A172 (cell line): ENCODE measurements at regions not wholly inside any gene's neighbourhood (a gene's known extent, or its start where the extent isn't known, plus 50 kb on each side); places are given as distances from the start of the nearest gene placed in this dataset.
"Not testable (repeated sequence)": the region's sequence is repeated elsewhere in the genome, so short reads cannot be mapped to it uniquely, and the experiment has no call there.

ENCODE experiments used
- DNase-seq: peaks from one replicate; pipeline ENCODE4 v3.0.0-alpha.2; 2015; ENCODE audit warnings: low spot score

DNA sequence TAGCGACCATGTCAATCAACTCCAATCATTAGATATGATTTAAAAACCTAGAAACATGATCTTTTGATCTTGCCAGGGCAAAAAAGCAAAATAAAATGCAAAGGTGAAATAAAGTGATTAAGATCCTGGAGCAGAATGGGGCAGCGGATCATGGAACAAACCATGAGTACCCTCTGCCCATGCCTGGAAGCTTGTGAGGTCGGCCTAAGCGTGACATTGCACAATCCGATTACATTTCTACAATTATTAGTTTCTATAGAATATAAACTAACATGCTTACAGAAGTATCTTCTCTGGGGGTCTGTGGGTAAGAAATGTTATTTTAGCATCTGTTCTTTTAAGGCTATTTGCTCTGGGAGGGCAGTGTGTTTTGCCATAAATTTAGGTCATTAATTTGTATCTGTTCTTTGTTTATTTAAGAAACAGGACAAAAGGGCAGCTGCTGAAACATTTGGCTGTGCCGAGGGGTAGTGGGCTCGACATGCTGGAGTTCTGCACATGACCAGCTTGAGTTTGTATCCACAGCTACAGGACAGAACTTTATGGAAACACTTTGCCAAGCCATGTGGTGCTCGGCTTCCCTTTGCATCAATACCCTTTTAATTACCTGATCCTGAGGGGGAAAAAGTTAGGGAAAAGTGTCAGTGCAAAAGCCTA lies 55.9 kb downstream of the ZBTB18 start:
- no peak for DNase-seq

DNA sequence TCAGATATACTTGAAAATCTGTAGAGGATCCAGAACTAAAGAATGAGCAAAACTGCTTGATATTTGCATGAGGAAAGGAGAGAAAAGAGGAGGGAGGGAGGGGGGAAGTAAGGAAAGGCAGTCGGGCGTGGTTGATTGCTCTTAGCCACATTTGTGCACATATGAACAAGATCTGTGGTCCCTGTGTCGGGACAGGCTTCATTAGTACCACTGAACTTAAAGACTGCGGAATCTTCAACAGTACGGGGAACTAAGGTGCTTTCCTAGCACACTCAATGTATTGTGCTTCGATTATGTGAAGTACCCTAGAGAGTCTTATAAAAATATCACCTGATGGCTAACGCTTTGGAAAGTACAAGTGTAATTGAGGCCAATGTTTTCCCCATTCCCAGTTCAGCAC lies 59.9 kb downstream of the ZBTB18 start:
- no peak for DNase-seq

DNA sequence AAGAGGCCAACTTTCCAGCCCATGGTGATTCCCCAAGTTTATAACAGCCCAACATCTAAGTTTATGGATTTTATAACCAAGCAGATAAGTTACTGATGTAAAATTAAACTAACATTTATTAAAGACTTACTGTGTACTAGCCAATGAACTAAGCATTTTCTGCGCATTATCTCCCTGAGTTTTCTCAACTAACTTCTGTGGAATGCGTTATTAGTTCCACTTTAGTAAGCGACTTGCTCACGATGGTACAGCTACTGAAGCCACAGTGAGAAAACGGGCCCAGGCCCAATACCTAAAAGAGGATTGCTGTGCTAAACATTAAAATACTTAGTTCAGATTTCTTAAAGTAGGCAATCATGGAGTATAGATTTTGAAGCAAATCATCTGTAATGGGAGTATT lies 61.0 kb downstream of the ZBTB18 start:
- no peak for DNase-seq

DNA sequence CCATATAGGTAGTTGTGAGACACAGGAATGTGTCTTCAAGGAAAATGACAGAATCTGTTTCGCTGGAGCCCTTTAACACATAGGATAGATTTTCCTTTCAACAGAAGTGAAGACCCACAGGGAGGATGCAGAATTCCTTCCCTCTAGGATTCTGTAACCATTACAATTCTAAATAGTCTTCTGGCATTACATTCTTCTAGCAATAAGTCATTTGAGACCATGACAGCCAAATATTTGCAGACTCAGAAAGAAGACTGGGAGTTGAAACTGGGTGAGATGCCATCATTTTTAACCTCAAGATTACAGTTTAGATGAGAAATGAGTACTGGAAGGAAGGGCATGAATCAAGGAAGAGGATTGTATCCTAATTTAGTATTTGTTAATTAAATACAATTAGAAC lies 61.6 kb downstream of the ZBTB18 start:
- DNase-seq = peak; percentile 88

DNA sequence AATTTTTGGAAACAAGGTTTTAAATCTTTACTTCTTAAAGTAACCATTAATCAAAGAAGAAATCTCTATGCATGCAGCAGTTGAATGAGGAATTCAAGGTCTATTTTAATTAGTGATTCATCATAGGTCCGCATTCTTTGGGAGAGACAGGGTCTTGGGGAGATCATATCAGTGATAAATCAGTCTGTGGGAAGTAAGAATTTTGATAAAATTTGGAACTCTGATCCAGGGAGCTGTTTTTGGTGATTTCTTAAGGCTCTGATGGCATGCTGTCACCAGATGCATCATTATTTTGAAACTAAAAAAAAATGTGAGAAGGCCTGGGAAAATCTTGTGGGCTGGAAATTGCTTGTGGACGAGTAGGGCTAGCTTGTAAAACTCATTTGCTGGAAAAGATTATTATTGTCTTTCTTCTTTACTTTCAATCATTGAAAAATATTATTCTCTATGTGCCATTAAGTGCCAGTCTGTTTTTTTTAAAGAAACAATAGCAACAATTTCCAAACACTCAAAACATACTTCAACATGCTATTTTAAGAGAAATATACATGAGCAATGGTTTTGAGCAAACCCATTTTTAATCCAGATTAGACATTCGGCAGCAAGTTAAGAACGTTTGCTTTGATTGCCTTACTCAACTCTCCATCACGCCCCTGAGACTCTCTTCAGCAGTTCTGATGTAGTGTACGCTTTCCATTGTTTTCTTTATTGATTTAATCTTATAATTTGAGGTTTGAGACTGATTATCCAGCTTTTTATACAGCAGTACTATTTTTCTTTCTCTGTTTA lies 62.6 kb downstream of the ZBTB18 start:
- DNase-seq = peak; percentile 96

DNA sequence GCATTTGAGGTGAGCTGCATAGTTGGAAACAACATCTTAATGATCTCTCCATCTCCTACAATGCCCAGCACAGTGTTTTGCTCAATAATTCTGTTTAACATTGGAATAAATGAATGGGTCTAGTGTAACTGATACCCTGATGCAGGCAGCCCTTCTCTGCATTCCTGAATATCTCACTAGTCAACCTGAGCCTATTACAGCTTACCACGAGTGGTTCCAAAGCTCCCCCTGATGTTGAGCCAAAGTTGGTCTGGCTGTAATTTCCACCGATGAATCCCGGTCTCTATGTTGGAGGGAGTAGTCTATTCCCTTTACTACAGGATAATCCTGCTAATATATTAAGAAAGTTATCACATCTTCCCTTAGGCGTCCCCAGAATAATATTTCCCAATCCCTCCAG lies 63.8 kb downstream of the ZBTB18 start:
- no peak for DNase-seq

DNA sequence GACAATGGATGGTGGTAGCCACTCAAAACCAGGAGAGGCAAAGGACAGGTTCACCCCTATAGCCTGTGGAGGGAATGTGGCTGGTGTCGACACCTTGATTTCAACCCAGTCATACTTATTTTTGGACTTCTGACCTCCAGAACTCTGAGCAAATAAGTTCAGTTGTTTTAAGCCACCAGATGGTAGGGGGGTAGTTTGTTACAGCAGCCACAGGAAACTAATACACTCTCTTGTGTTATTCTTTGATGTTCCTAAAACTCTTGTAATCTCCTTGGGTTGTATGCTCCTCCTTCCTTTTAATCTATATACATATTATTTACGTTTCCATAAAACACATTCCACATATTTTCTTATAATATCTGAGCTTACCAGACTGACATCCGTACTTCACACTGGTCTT lies 65.9 kb downstream of the ZBTB18 start:
- no peak for DNase-seq

DNA sequence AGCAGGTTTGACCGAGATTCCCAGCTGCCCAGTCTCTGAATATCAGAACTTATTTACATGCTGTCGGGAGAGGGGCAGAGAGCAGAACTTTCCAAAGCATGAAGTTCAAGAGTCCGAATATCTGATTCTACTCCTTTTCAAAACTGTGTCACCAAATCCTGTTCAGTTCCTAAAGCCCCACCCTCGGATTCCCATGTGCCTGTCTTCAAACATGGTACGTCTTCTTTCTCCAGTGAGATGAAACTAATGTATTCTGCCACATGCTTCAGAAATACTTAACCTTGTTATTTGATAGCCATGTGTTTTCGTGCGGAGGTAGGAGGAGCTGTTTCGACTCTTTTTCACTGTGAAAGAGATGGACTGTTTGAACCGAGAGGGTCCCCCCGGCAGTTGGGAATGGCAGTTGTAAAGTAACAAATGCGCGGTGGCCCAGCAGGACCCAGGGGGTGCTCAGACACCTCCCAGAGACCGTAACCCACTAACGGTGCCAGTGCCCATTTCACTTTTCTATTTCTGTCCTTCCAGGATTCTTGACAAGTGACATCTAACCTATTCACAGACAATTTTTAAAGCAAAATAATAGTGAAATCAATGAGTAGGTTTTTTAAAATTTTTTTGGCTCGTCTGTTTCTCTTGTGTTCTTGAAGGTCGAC lies 67.2 kb downstream of the ZBTB18 start:
- DNase-seq = no peak

DNA sequence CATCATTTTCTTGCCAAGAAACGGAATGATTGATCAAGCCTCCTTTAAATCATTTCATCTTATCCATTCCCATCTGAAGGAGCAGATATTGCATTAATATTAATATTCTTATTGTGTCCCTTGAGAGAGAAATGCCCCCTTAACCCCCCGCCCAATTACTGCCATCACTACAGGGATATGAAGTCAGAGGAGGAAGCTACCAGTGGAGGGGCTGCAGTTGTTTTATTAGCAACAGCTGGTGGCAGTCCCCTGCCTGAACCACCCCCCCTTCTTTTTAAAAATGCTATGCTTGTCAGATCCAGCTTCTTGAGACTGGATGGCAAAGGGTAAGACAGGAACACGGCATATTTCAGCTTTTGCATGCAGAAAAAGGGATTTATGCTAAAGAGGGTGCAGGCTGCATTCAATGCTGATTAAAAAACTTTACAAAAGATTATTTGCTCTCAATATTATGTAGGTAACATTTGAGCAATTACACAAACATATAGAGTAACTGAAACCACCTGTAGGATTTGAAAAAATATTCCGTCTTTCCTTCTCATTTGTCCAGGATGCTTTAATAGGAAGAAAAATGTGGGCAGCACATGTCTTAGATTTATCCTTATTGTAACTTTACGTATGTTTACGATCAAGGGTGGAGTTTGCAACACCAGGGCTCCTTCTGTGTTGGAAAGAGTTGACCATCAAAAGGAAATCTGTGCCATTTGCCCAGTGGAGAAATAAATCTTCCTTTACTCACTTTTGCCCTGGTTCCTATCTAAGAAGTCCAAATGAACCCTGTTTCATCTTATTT lies 77.7 kb downstream of the ZBTB18 start:
- no peak for DNase-seq

DNA sequence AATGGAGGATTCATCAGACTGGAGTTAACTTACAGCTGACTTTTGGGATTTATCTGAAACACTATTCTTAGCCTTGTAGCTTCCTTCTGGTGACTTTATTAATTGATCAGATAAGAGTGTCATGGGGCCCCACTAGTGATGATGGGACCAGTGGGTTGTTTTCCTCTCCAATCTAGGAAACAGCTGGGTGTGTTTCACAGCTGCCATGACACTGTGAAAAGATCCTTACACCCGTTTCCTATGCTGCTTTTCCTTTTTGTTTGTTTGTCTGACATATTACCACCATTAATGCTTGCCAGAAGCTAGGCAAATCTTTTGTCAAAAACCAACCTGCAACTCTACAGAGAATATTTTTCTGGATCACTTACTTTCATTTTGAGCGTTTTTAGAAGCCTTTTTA lies 86.2 kb downstream of the ZBTB18 start:
- no peak for DNase-seq

DNA sequence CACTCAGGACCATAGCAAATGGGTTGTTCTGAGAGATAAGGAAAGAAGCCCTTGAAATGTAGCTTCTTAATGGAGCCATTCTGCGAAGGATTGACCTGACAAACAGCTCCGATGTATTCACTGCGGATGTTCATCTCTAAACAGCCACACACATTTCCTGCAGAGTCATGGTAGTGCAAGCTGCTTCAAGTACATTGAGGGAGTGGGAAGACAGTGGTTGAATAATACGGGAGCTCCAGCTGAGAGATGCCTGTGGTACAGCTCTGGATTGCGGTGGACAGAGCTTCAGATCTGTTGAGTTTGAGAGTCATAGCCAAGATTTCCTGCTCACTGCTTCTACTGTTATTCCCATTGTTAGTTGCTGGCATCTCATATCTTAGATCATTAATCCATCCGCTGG lies 86.6 kb downstream of the ZBTB18 start:
- no peak for DNase-seq

DNA sequence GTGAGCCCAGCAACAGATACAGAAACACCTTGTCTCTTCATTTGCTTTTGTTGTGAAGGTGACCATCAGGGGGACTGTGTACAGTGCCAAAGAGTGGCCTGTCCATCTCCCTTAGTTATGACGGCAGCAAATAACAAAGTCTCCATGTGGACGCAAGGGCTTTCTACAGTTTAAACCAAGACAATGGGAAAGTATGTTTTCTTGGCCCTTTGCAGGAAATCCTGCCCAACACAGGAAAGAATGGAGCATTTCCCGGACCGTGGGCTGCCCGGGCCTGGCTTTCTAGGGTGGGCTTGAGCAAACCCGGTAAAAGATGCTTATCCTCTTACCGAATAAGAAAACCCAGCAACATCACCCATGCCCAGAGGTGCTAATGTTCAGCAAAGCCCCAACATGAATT lies 87.3 kb downstream of the ZBTB18 start:
- no peak for DNase-seq

DNA sequence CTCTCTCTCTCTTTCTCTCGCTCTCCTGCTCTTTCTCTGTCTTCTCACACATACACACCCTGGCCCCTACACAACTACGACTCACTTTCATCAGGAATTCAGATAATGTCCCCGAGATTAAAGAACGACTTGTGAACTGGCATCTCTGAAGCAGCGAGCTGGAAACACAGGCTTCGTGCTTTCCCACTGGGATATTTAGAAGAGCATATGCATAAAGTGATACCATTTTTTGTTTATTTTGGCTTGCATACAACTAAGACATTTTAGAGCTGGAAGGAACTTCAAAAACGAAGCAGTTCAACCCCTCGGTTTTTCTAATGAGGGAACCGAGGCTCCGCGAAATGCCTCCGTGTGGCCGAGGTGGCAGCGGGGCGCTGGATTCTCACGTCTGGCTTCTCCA lies 88.6 kb downstream of the ZBTB18 start:
- DNase-seq = no peak

DNA sequence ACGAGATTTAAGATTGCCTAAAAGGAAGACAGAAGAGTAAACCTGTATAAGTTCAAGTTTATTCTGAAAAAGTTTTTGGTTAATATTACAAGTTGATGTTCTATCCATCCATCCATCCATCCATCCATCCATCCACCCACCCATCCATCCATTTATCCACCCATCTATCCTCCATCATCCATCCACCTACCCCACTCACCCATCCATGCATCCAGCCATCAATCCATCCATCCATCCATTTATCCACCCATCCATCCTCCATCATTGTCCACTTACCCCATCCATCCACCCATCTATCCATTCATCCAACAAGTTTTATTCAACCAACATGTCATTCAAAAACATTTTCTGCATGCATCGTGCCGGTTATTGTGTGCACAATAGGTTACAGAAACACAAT lies 89.3 kb downstream of the ZBTB18 start:
- DNase-seq = no peak

DNA sequence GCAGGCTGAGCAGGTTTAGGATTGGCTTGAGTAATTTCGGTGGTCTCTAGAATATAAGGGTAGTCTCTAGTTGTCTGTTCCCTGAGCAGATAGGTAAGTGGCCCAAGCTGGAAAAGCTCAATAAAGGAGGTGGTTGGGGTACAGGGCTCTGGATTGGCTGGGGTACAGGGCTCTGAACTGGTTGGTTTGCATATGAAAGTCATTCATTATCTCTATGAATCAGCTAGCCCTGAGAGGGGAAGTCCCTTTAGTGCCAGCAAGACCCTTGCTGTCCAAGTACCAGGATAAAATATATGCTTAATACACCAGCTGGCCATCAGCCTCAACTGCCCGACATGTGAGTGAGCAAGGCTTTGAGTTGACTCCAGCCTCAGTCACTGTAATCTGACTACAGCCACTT lies 93.0 kb downstream of the ZBTB18 start:
- DNase-seq = no peak

DNA sequence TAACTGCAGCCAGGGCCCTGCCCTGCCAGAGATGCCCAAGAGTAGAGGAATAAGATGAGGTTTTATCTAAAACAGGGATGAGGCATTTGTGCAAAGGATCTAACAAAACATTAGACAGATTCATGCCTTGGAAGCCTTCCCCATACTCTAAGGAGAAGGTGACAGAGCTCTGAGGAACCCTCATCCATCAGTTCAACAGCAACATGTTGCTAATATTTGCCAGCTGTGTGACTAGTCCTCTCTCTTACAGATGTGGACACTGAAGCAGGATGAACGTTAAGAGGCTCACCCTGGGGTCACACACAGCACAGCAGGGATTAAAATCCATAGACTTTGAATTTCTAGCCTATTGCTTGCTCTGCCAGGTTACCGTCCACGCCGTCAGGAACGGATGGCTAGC lies 99.0 kb downstream of the ZBTB18 start:
- DNase-seq = no peak

DNA sequence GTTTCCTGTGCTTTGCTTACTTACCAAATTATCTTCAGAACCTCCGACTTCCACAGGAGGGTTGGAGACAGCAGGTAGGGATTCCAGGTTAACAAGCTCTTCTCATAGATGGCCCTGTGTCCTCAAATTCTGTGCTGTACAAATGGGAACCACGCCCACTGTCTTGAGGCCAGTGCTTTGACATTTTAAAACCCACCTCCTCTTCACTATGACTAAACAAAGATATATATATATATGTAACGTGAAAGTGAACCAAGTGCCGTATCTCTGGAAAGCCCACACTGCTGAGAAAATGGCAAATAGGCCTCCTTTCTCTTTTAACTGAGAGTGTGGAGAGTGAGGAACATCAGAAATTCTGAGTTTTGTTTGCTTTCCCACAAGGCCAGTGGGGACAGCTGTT lies 99.6 kb downstream of the ZBTB18 start:
- no peak for DNase-seq

DNA sequence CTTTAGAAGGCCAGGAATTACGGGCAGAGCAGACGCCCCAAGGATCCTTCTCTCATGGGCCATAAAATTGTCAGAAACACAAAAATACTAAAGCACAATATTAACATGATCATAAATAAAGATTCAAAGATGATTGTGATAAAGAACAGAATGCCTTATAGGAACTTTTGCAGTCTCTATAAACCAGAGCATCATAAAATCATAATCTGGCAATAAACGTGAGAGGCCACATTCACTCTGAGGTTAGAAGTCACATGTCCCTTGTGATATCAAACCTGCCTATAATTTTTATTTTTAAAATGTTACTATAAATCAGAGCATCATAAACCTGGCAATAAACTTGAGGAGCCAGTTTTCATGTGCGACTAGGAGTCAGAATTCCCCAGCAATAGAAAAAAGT lies 100.5 kb downstream of the ZBTB18 start:
- DNase-seq = no peak

DNA sequence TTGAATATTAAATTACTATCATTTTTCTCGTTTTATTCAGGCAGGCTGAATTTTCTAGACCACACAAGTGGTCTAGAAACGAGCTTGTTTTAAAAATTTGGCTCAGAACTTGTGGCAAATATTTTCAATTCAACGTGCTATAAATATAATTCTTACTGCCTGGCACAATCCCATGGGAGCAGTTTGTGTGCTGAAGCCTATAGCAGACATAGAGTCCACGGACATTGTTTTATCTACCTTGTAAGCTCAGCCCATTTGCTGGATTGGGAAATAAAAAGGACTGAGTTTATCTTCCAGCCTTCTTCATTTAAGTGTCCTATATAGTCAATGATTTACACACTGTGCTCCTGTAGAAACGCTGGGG lies 103.4 kb downstream of the ZBTB18 start:
- no peak for DNase-seq

DNA sequence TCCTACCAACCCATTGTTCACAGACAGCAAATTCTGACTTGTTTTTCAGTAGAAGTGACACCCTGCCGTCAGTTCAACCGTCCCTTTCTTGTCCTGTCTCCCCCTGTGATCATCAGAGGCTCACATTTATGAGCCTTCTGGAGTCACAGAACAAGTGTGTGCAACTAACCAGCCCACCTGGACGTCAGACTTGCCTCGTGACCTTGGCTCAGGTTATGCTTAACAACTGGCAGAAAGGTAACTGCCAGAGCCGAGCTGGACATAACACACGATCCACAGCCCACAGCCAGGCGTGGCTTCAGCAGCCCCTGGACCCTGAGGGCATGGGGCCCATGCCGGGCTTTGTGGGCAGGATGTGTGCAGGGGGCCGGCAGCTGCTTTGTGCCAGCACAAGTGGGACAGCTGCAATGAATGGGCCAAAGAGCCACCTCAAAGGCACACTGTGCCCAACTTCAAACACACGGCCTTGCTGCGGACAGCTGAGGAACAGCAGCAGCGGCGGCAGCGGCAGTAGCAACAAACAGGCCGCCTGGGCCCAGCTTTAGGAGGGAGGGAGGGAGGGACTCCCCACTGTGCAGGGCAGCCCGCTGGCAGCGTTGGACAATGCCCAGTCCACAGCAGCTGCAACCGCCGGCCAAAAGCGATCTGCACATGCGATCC lies 103.9 kb downstream of the ZBTB18 start:
- DNase-seq = peak; percentile 38

DNA sequence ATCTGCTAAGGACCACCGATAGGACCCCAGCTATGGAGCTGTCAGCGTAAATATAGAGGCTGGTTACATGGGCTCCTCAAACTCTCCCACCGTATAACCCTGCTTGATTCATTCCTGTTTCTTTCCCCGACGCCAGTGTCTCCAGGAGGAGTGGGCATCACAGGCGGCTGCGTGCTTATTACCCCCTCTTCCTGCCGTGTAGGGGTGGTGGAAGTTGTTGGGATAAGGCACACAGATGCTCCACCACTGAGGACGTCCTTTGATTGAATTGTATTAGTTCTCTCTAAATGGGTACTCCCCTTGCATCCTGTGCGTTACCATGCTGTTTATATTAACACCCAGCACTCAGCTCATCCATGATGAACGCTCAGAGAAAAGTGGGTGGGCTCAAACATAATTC lies 104.6 kb downstream of the ZBTB18 start:
- DNase-seq = no peak

DNA sequence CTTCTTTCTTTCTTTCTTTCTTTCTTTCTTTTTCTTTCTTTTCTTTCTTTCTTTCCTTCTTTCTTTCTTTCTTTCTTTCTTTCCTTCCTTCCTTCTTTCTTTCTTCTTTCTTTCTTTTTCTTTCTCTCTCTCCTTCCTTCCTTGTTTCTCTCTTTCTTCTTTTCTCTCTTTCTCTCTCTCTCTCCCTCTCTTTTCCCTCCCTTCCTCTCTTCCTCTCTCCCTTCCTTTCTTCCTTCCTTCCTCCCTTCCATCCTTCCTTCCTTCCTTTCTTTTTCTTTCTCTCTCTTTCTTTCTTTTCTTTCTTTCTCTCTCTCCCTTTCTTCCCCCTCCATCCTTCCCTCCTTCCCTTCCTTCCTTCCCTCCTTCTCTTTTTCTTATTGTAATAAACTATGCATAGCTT lies 105.5 kb downstream of the ZBTB18 start:
- DNase-seq = not testable (repeated sequence)
